ENCODE measurements at regions not wholly inside any gene's neighbourhood (a gene's known extent, or its start where the extent isn't known, plus 50 kb on each side); places are given as distances from the start of the nearest gene placed in this dataset.

DNA sequence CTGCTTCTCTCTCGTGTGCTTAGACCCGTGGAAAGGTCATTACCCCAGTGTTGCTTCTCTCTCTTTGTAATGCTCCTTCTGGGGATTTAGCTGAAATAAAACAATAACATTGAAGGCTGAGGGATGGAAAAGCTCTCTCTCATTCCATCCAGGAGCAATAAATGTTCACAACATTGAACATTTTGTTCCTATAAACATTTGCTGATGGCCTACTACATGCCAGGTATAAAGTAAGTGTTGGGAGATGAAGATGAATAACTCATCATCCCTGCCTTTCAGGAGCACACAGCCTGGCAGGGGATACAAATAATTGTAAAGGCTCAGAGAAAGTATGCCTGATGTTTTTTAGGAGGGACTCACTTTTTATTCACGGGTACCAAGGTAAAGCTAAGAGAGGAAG lies 158.1 kb downstream of the KDR start:
- Histone ChIP-seq H3K4me1 (ENCODE audit: control insufficient read depth in 2 of 2, insufficient read depth in 2 of 2, low read length in 1 of 2) (no peaks in the 10 kb centered on the region), H3K27ac (ENCODE audit: low read depth in 2 of 2, low read length in 1 of 2) (no peak overlapping the region), H3K9me3 (ENCODE audit: control insufficient read depth in 2 of 2, insufficient read depth in 1 of 2, low read depth in 1 of 2, low read length in 1 of 2) (no peaks in the 10 kb centered on the region), H3K4me3 (ENCODE audit: low read depth in 1 of 2, low read length in 2 of 2) (no peak overlapping the region), H3K36me3 (ENCODE audit: control insufficient read depth in 2 of 2, insufficient read depth in 2 of 2, low read length in 1 of 2) (no peaks in the 10 kb centered on the region), H3K27me3 (ENCODE audit: control insufficient read depth in 1 of 2, insufficient read depth in 2 of 2, low read length in 2 of 2) (peaks cover 0 to 6% of the 10 kb centered on the region in 2 donors)
- 54 to 62% methylated on average over 3 of the region's 3 CpGs for WGBS, 2 donors

DNA sequence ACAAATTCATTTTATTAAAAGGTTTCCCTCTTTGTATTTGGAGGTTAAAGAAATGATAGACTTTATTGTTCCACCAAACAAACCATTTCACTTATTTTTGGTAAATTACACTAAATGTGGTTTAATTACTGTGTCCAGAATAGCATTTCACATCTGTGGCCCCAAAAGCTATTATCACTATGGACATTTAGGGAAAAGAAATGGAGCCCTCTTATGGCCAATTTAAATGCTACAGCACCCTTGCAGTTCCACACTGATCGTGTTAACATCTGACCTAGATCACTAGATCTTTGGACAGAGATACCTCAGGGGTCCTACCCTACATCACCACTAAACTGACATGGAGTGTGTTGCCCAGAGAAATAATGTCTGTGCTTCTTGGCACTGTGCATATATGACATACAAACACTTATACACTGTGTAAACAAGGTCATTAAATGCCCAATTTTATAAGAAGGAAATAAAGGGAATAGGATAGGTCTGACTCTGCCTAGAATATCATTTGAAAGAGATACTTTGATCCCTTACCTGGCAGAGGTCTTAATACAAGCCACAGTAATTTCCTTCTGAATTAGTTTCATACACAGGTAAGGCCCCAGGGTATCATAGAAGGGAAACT lies 163.9 kb downstream of the KDR start:
- H3K4me1 ChIP-seq (ENCODE audit: control insufficient read depth in 2 of 2, insufficient read depth in 2 of 2, low read length in 1 of 2), result no peaks in the 10 kb centered on the region
- no peak overlapping the region for H3K4me3 ChIP-seq (ENCODE audit: low read depth in 1 of 2, low read length in 2 of 2)
- WGBS, 2 donors, result 2 to 5% methylated on average over 1 of the region's 1 CpG
- H3K27ac ChIP-seq (ENCODE audit: low read depth in 2 of 2, low read length in 1 of 2), result no peak overlapping the region
- H3K36me3 ChIP-seq (ENCODE audit: control insufficient read depth in 2 of 2, insufficient read depth in 2 of 2, low read length in 1 of 2), result no peaks in the 10 kb centered on the region
- H3K27me3 ChIP-seq (ENCODE audit: control insufficient read depth in 1 of 2, insufficient read depth in 2 of 2, low read length in 2 of 2), result peaks cover 0 to 6% of the 10 kb centered on the region in 2 donors
- H3K9me3 ChIP-seq (ENCODE audit: control insufficient read depth in 2 of 2, insufficient read depth in 1 of 2, low read depth in 1 of 2, low read length in 1 of 2), result no peaks in the 10 kb centered on the region

DNA sequence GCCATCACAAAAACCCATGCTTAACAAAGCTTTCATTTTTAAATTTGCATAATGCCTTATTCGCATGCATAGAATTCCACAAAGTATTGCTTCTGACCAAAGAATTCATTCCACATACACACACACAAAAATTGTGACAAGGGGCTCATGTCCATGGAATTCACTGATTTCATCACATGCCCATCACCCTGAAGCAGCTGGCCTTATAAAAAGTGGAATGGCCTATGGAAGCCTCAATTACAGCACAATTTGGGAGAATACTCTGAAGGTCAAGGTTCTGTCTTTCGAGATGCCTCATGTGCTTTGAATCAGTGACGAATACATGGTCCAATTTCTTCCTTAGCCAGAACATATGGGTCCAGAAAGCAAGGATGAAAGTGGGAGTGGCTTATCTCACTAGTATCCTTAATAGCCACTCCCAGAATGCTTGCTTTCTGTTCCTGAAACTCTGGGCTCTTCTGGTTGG lies 165.7 kb downstream of the KDR start:
- H3K4me3 ChIP-seq (ENCODE audit: low read depth in 1 of 2, low read length in 2 of 2), result no peak overlapping the region
- H3K27ac ChIP-seq (ENCODE audit: low read depth in 2 of 2, low read length in 1 of 2), result no peak overlapping the region
- no peaks in the 10 kb centered on the region for H3K36me3 ChIP-seq (ENCODE audit: control insufficient read depth in 2 of 2, insufficient read depth in 2 of 2, low read length in 1 of 2)
- H3K27me3 ChIP-seq (ENCODE audit: control insufficient read depth in 1 of 2, insufficient read depth in 2 of 2, low read length in 2 of 2), result peaks cover 0 to 6% of the 10 kb centered on the region in 2 donors
- no peaks in the 10 kb centered on the region for H3K9me3 ChIP-seq (ENCODE audit: control insufficient read depth in 2 of 2, insufficient read depth in 1 of 2, low read depth in 1 of 2, low read length in 1 of 2)
- no peaks in the 10 kb centered on the region for H3K4me1 ChIP-seq (ENCODE audit: control insufficient read depth in 2 of 2, insufficient read depth in 2 of 2, low read length in 1 of 2)
- WGBS, 2 donors, result 82 to 84% methylated on average over 3 of the region's 3 CpGs

DNA sequence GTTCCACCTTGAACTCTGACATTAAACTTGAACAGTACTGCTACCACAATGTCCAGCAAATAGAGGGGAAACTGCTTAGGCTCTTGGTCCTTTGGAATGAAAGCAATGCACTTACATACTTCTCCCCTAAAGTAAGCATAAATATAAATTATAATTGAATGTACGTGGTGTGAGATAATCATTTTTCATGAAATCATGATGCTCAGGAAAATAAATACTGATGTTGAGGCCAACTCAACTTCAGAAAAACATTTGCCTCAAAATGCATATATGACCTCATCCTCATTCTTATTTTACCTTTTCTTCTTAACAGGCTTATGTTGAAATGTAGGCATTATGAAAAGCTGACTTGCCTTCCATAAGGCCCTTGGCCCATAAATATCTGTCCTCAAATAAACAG lies 166.3 kb downstream of the KDR start:
- Histone ChIP-seq H3K27me3 (ENCODE audit: control insufficient read depth in 1 of 2, insufficient read depth in 2 of 2, low read length in 2 of 2) (peaks cover 0 to 6% of the 10 kb centered on the region in 2 donors), H3K27ac (ENCODE audit: low read depth in 2 of 2, low read length in 1 of 2) (no peak overlapping the region), H3K36me3 (ENCODE audit: control insufficient read depth in 2 of 2, insufficient read depth in 2 of 2, low read length in 1 of 2) (no peaks in the 10 kb centered on the region), H3K9me3 (ENCODE audit: control insufficient read depth in 2 of 2, insufficient read depth in 1 of 2, low read depth in 1 of 2, low read length in 1 of 2) (no peaks in the 10 kb centered on the region), H3K4me3 (ENCODE audit: low read depth in 1 of 2, low read length in 2 of 2) (no peak overlapping the region), H3K4me1 (ENCODE audit: control insufficient read depth in 2 of 2, insufficient read depth in 2 of 2, low read length in 1 of 2) (no peaks in the 10 kb centered on the region)
- WGBS, 2 donors, result 92 to 93% methylated on average over 1 of the region's 1 CpG

DNA sequence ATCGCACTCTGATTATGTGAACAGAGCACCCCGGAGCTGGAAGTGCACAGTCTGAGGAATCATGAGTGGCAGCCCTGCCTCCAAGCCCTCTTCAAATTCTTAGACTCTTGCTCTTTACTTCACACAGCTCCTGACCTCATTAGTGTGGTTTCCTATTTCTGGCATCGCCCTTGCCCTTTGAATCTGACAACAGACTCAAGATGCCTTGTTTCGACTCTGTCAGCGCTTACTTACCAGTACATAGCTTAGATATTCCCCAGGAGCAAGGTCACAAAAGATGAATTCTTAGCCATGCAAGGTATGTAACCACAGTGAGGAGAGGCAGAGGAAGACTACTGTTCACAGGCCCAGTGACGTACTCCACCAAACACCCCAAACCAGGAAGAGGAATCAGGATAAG lies 167.2 kb downstream of the KDR start:
- no peak overlapping the region for H3K27ac ChIP-seq (ENCODE audit: low read depth in 2 of 2, low read length in 1 of 2)
- 85 to 92% methylated on average over 6 of the region's 6 CpGs for WGBS, 2 donors

DNA sequence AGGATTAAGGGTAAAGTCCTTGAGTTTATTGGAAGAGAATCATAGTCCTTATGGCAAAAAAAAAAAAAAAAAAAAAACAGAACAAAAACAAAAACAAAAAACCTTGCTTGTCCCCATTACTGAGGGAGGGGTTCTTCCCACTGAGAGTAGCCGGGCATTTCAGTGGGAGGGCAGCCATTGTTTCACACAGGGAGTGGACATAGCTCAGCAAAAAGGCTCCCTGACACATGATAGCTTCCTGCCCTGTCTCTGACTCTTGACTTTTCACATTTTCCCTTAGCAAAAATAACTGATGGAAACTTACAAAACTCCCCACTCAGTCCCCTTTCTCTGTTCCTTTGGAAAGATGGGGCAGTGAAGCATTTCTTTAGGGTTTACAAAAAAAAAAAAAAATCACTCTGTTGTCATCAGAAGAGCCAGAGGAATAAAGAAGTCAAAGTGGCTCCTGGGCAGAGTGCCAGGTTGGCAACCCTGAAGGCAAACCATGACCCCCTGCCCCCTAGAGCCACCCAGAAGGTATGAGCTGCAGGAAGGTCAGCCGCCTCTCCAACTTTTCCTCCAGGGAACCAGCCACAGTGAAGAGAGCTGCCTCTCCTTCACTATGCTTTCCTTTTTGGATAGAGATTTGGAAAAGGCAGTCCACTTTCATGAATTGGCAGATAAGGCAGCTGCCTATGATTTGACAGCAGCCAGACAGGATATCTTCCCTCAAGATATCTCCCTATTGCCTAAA lies 170.6 kb downstream of the KDR start:
- Histone ChIP-seq H3K36me3 (ENCODE audit: control insufficient read depth in 2 of 2, insufficient read depth in 2 of 2, low read length in 1 of 2) (no peaks in the 10 kb centered on the region), H3K27ac (ENCODE audit: low read depth in 2 of 2, low read length in 1 of 2) (no peak overlapping the region), H3K4me1 (ENCODE audit: control insufficient read depth in 2 of 2, insufficient read depth in 2 of 2, low read length in 1 of 2) (no peaks in the 10 kb centered on the region), H3K27me3 (ENCODE audit: control insufficient read depth in 1 of 2, insufficient read depth in 2 of 2, low read length in 2 of 2) (no peaks in the 10 kb centered on the region), H3K9me3 (ENCODE audit: control insufficient read depth in 2 of 2, insufficient read depth in 1 of 2, low read depth in 1 of 2, low read length in 1 of 2) (no peaks in the 10 kb centered on the region), H3K4me3 (ENCODE audit: low read depth in 1 of 2, low read length in 2 of 2) (no peak overlapping the region)
- WGBS, 2 donors, result 75 to 78% methylated on average over 2 of the region's 2 CpGs

More for the DNA sequence above, 167.2 kb downstream of the KDR start:
- Histone ChIP-seq H3K27me3 (ENCODE audit: control insufficient read depth in 1 of 2, insufficient read depth in 2 of 2, low read length in 2 of 2) (peaks cover 0 to 6% of the 10 kb centered on the region in 2 donors), H3K36me3 (ENCODE audit: control insufficient read depth in 2 of 2, insufficient read depth in 2 of 2, low read length in 1 of 2) (no peaks in the 10 kb centered on the region), H3K9me3 (ENCODE audit: control insufficient read depth in 2 of 2, insufficient read depth in 1 of 2, low read depth in 1 of 2, low read length in 1 of 2) (no peaks in the 10 kb centered on the region), H3K4me1 (ENCODE audit: control insufficient read depth in 2 of 2, insufficient read depth in 2 of 2, low read length in 1 of 2) (no peaks in the 10 kb centered on the region), H3K4me3 (ENCODE audit: low read depth in 1 of 2, low read length in 2 of 2) (no peak overlapping the region)

DNA sequence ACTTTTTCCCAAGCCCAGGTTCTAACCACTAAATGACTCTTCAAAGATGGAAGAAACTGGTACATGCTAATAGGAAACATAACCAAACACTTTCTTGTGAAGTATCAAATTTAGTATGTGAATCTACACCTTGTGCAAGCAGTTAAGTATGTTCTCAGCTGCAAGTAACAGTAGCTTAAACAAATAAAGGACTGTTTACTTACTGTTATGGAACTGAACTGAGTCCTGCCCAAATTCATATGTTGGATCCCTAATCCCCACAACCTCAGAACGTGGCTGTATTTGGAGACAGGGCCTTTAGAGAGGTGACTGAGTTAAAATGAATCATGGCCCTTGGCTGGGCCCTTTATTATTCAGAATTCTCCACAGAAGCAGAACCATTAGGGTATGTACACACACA lies 178.7 kb downstream of the KDR start:
- no peaks in the 10 kb centered on the region for H3K36me3 ChIP-seq (ENCODE audit: control insufficient read depth in 2 of 2, insufficient read depth in 2 of 2, low read length in 1 of 2)
- no peak overlapping the region for H3K4me3 ChIP-seq (ENCODE audit: low read depth in 1 of 2, low read length in 2 of 2)
- no peak overlapping the region for H3K27ac ChIP-seq (ENCODE audit: low read depth in 2 of 2, low read length in 1 of 2)
- WGBS, 2 donors, result 50 to 56% methylated on average over 1 of the region's 1 CpG
- H3K27me3 ChIP-seq (ENCODE audit: control insufficient read depth in 1 of 2, insufficient read depth in 2 of 2, low read length in 2 of 2), result no peaks in the 10 kb centered on the region
- no peaks in the 10 kb centered on the region for H3K9me3 ChIP-seq (ENCODE audit: control insufficient read depth in 2 of 2, insufficient read depth in 1 of 2, low read depth in 1 of 2, low read length in 1 of 2)
- no peaks in the 10 kb centered on the region for H3K4me1 ChIP-seq (ENCODE audit: control insufficient read depth in 2 of 2, insufficient read depth in 2 of 2, low read length in 1 of 2)

DNA sequence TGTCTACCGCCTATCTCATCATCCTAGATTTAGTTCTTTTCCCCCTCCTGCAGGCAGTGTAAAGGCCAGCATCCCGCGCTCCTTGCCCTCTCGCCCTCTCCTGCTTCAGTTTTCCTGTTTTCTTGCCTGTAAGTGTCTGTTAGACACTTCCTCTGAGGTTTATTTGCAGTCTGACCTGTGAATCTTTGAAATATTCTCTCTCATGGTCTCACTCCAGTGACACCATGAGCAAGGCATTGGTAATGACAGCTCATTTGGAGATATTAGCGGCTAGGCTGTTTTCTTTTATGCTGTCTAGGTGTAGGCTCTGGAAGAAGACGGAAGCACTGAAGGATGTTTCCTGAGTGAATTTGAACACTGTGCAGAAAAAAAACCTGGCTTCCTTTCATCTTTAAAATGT lies 179.6 kb downstream of the KDR start:
- H3K27ac ChIP-seq (ENCODE audit: low read depth in 2 of 2, low read length in 1 of 2), result no peak overlapping the region
- 82 to 86% methylated on average over 6 of the region's 6 CpGs for WGBS, 2 donors
- no peaks in the 10 kb centered on the region for H3K9me3 ChIP-seq (ENCODE audit: control insufficient read depth in 2 of 2, insufficient read depth in 1 of 2, low read depth in 1 of 2, low read length in 1 of 2)
- H3K36me3 ChIP-seq (ENCODE audit: control insufficient read depth in 2 of 2, insufficient read depth in 2 of 2, low read length in 1 of 2), result no peaks in the 10 kb centered on the region
- H3K4me1 ChIP-seq (ENCODE audit: control insufficient read depth in 2 of 2, insufficient read depth in 2 of 2, low read length in 1 of 2), result no peaks in the 10 kb centered on the region
- no peaks in the 10 kb centered on the region for H3K27me3 ChIP-seq (ENCODE audit: control insufficient read depth in 1 of 2, insufficient read depth in 2 of 2, low read length in 2 of 2)
- no peak overlapping the region for H3K4me3 ChIP-seq (ENCODE audit: low read depth in 1 of 2, low read length in 2 of 2)

DNA sequence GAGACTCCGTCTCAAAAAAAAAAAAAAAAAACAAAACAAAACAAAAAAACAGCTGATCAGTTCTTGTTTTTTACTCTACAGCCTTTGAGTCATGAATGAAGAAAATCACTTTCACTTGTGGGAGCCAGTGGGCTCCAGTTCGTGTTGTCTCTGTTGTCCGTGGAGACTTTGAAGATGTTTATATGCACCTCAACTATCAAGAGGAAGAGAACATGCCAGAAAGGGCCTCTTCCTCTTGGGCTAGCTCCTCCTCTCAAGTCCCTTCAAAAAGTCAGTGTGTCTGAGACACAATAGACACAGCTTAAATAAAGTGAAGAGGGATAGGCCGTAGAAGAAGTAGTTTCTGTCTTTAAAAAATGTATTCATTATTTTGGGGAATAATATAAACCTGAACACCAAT lies 182.7 kb downstream of the KDR start:
- H3K4me1 ChIP-seq (ENCODE audit: control insufficient read depth in 2 of 2, insufficient read depth in 2 of 2, low read length in 1 of 2), result no peaks in the 10 kb centered on the region
- no peak overlapping the region for H3K4me3 ChIP-seq (ENCODE audit: low read depth in 1 of 2, low read length in 2 of 2)
- 41 to 55% methylated on average over 3 of the region's 4 CpGs for WGBS, 2 donors

More for the DNA sequence above, 182.7 kb downstream of the KDR start:
- H3K36me3 ChIP-seq (ENCODE audit: control insufficient read depth in 2 of 2, insufficient read depth in 2 of 2, low read length in 1 of 2), result no peaks in the 10 kb centered on the region
- H3K27ac ChIP-seq (ENCODE audit: low read depth in 2 of 2, low read length in 1 of 2), result no peak overlapping the region
- no peaks in the 10 kb centered on the region for H3K27me3 ChIP-seq (ENCODE audit: control insufficient read depth in 1 of 2, insufficient read depth in 2 of 2, low read length in 2 of 2)
- H3K9me3 ChIP-seq (ENCODE audit: control insufficient read depth in 2 of 2, insufficient read depth in 1 of 2, low read depth in 1 of 2, low read length in 1 of 2), result no peaks in the 10 kb centered on the region

Measured in esophagus (tissue), 2 donors.